Endothelial cell (in vitro differentiated cells): ENCODE measurements at regions not wholly inside any gene's neighbourhood (a gene's known extent, or its start where the extent isn't known, plus 50 kb on each side); places are given as distances from the start of the nearest gene placed in this dataset.

Experiments
- DNase-seq: peaks from one replicate; pipeline ENCODE4 v3.0.0; 2021; ENCODE audit warnings: low spot score
- H3K27ac Mint-ChIP-seq: one replicate; pipeline ENCODE4 v1.8.0; 2021; ENCODE audit warnings: mixed read lengths, inconsistent platforms; ENCODE audit not compliant: unreplicated experiment
- H3K27me3 Mint-ChIP-seq: one replicate; pipeline ENCODE4 v1.8.0; 2021; ENCODE audit warnings: mild to moderate bottlenecking, moderate library complexity, mixed read lengths, inconsistent platforms; ENCODE audit not compliant: unreplicated experiment
- H3K36me3 Mint-ChIP-seq: one replicate; pipeline ENCODE4 v1.8.0; 2021; ENCODE audit warnings: mild to moderate bottlenecking, low read depth, mixed read lengths, inconsistent platforms; ENCODE audit not compliant: unreplicated experiment
- H3K4me1 Mint-ChIP-seq: one replicate; pipeline ENCODE4 v1.8.0; 2021; ENCODE audit warnings: mild to moderate bottlenecking, mixed read lengths, inconsistent platforms; ENCODE audit not compliant: unreplicated experiment
- H3K4me3 Mint-ChIP-seq: one replicate; pipeline ENCODE4 v1.8.0; 2021; ENCODE audit warnings: mild to moderate bottlenecking, mixed read lengths, inconsistent platforms; ENCODE audit not compliant: unreplicated experiment
- H3K9me3 Mint-ChIP-seq: one replicate; pipeline ENCODE4 v1.8.0; 2021; ENCODE audit warnings: mixed read lengths, inconsistent platforms; ENCODE audit not compliant: unreplicated experiment
- CTCF ChIP-seq: fragments of 200-600 bp; sonication (generic); IDR thresholded peaks from one replicate; pipeline ENCODE4 v1.5.0; 2021; ENCODE audit warnings: antibody characterized with exemption; ENCODE audit not compliant: unreplicated experiment

- H3K9me3 Mint-ChIP-seq: no peaks in the 10 kb centered on the region
- TF ChIP-seq CTCF: no peak
- H3K27ac Mint-ChIP-seq: no peak overlapping the region
- H3K36me3 Mint-ChIP-seq: no peaks in the 10 kb centered on the region
- no peak for DNase-seq
- no peaks in the 10 kb centered on the region for H3K27me3 Mint-ChIP-seq
- H3K4me1 Mint-ChIP-seq: no peaks in the 10 kb centered on the region
- no peak overlapping the region for H3K4me3 Mint-ChIP-seq
Observed at GRCh38 chr3:159348431-159348830, 546.6 kb downstream of the MFSD1 start.

- Mint-ChIP-seq H3K4me1 (no peaks in the 10 kb centered on the region), H3K4me3 (no peak overlapping the region), H3K9me3 (no peaks in the 10 kb centered on the region), H3K27me3 (no peaks in the 10 kb centered on the region), H3K27ac (no peak overlapping the region), H3K36me3 (no peaks in the 10 kb centered on the region)
- DNase-seq: no peak
- no peak for TF ChIP-seq CTCF
Observed at GRCh38 chr3:159356606-159357005, 554.8 kb downstream of the MFSD1 start.

GRCh38 chr3:159364511-159364910 is 562.7 kb downstream of the MFSD1 start:
- Mint-ChIP-seq H3K9me3 (no peaks in the 10 kb centered on the region), H3K4me1 (no peaks in the 10 kb centered on the region), H3K27ac (no peak overlapping the region), H3K36me3 (no peaks in the 10 kb centered on the region), H3K27me3 (no peaks in the 10 kb centered on the region), H3K4me3 (no peak overlapping the region)
- TF ChIP-seq CTCF: no peak
- no peak for DNase-seq

- H3K4me1 Mint-ChIP-seq: no peaks in the 10 kb centered on the region
- no peak for DNase-seq
- H3K27me3 Mint-ChIP-seq: no peaks in the 10 kb centered on the region
- H3K27ac Mint-ChIP-seq: no peak overlapping the region
- no peak for TF ChIP-seq CTCF
- H3K4me3 Mint-ChIP-seq: no peak overlapping the region
- H3K36me3 Mint-ChIP-seq: no peaks in the 10 kb centered on the region
- no peaks in the 10 kb centered on the region for H3K9me3 Mint-ChIP-seq
Observed at GRCh38 chr3:159366476-159366875, 564.6 kb downstream of the MFSD1 start.

- TF ChIP-seq CTCF: no peak
- H3K36me3 Mint-ChIP-seq: no peaks in the 10 kb centered on the region
- H3K4me3 Mint-ChIP-seq: no peak overlapping the region
- H3K27ac Mint-ChIP-seq: no peak overlapping the region
- no peaks in the 10 kb centered on the region for H3K4me1 Mint-ChIP-seq
- no peak for DNase-seq
- H3K9me3 Mint-ChIP-seq: no peaks in the 10 kb centered on the region
- no peaks in the 10 kb centered on the region for H3K27me3 Mint-ChIP-seq
Observed at GRCh38 chr3:159371961-159372360, 570.1 kb downstream of the MFSD1 start.
